Breast epithelium (tissue), 4 donors: ENCODE measurements at regions not wholly inside any gene's neighbourhood (a gene's known extent, or its start where the extent isn't known, plus 50 kb on each side); places are given as distances from the start of the nearest gene placed in this dataset.

Experiments used
- DNase-seq, 2 donors: peaks; one replicate each; pipeline ENCODE4 v3.0.0-alpha.2; 2019; ENCODE audit warnings: low spot score in 2 of 2
- H3K27ac ChIP-seq, 2 donors: fragments of 200-600 bp; sonication (generic) in 1 of 2; one replicate each; pipeline ENCODE4 v1.5.1; 2016 to 2019; ENCODE audit warnings: mild to moderate bottlenecking in 1 of 2
- H3K27me3 ChIP-seq, 2 donors: fragments of 200-600 bp; sonication (generic) in 1 of 2; one replicate each; pipeline versions ENCODE4 v1.5.1 to v1.6.0; 2017 to 2019; ENCODE audit warnings: control low read depth in 1 of 2, mild to moderate bottlenecking in 1 of 2
- H3K36me3 ChIP-seq: fragments of 200-600 bp; one replicate; pipeline ENCODE4 v1.5.1; 2019
- H3K4me1 ChIP-seq, 2 donors: fragments of 200-600 bp; sonication (generic); one replicate each; pipeline ENCODE4 v1.5.1; 2016 to 2019; ENCODE audit warnings: control low read depth in 1 of 2
- H3K4me3 ChIP-seq, 3 donors: fragments of 200-600 bp; sonication (generic); 1 replicate in 2 of 3; 2 replicates in 1 of 3; pipeline ENCODE4 v1.5.1; 2016 to 2019; ENCODE audit warnings: mild to moderate bottlenecking in 3 of 3, moderate library complexity in 2 of 3
- H3K9me3 ChIP-seq, 2 donors: fragments of 200-600 bp; sonication (generic) in 1 of 2; one replicate each; pipeline ENCODE4 v1.5.1; 2016 to 2019; ENCODE audit warnings: control low read depth in 1 of 2
- POLR2A ChIP-seq: fragments of 450-650 bp; IDR thresholded peaks from one replicate; pipeline ENCODE4 v1.6.1; 2016; ENCODE audit warnings: antibody characterized with exemption, mild to moderate bottlenecking, moderate library complexity
- POLR2AphosphoS5 ChIP-seq, 3 donors: sonication (generic); formaldehyde crosslinking; IDR thresholded peaks; one replicate each; pipeline ENCODE4 v1.6.1; 2017; ENCODE audit warnings: antibody characterized with exemption in 3 of 3
- intact Hi-C: fragments of 100-400 bp; cut with DNase I; formaldehyde crosslinking; loops from one replicate; pipeline ENCODE4 v1.15.1; 2023; ENCODE audit warnings: low total_unique reads
- TF ChIP-seq, protein P1 (sequence below), 3 donors: fragments of 450-650 bp; IDR thresholded peaks; one replicate each; pipeline ENCODE4 v1.5.1; 2016 to 2017; ENCODE audit warnings: antibody characterized with exemption in 3 of 3, mild to moderate bottlenecking in 3 of 3, moderate library complexity in 3 of 3

DNA sequence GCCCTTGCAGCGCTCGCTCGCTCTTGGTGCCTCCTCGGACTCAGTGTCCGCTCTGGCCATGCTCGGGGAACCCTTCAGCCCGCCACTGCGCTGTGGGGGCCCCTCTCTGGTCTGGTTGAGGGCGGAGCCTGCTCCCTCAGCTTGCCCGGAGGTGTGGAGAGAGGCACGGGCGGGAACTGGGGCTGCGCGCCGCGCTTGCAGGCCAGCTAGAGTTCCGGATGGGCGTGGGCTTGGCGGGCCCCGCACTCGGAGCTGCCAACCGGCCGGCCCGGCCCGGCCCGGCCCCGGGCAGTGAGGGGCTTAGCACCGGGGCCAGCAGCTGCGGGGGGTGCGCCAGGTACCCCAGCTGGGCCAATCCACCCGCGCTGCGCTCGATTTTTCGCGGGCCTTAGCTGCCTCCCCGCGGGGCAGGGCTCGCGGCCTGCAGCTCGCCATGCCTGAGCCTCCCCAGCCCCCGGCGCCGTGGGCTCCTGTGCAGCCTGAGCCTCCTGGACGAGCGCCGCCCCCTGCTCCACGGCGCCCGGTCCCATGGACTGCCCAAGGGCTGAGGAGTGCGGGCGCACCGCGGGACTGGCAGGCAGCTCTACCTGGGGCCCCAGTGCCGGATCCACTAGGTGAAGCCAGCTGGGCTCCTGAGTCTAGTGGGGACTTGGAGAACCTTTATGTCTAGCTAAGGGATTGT lies 217.0 kb upstream of the PKN2 start:
- TF ChIP-seq, protein P1, sequence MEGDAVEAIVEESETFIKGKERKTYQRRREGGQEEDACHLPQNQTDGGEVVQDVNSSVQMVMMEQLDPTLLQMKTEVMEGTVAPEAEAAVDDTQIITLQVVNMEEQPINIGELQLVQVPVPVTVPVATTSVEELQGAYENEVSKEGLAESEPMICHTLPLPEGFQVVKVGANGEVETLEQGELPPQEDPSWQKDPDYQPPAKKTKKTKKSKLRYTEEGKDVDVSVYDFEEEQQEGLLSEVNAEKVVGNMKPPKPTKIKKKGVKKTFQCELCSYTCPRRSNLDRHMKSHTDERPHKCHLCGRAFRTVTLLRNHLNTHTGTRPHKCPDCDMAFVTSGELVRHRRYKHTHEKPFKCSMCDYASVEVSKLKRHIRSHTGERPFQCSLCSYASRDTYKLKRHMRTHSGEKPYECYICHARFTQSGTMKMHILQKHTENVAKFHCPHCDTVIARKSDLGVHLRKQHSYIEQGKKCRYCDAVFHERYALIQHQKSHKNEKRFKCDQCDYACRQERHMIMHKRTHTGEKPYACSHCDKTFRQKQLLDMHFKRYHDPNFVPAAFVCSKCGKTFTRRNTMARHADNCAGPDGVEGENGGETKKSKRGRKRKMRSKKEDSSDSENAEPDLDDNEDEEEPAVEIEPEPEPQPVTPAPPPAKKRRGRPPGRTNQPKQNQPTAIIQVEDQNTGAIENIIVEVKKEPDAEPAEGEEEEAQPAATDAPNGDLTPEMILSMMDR (IDR thresholded peaks at IDR 0.05), result no peak
- no peak for TF ChIP-seq POLR2AphosphoS5 (IDR thresholded peaks at IDR 0.05)
- TF ChIP-seq POLR2A, result no peak
- no peaks in the 10 kb centered on the region for H3K36me3 ChIP-seq
- H3K4me3 ChIP-seq, result no peak overlapping the region
- DNase-seq, result no peak
- intact Hi-C loops, result loop anchor here (10.0 kb wide), 1 partner anchor 302 kb away; no protein-coding TSS in a partner anchor
- H3K27ac ChIP-seq, result no peak overlapping the region
- H3K4me1 ChIP-seq, result no peaks in the 10 kb centered on the region
- peaks cover 3 to 8% of the 10 kb centered on the region in 2 donors for H3K9me3 ChIP-seq
- no peaks in the 10 kb centered on the region for H3K27me3 ChIP-seq

GRCh38 chr1:88472298-88472697 lies 211.8 kb upstream of the PKN2 start:
- no peak for DNase-seq
- H3K27ac ChIP-seq, result no peak overlapping the region
- H3K4me3 ChIP-seq, result no peak overlapping the region
- intact Hi-C loops, result no loop called here
- H3K27me3 ChIP-seq, result no peaks in the 10 kb centered on the region
- H3K4me1 ChIP-seq, result no peaks in the 10 kb centered on the region
- no peak for TF ChIP-seq POLR2A
- no peak for TF ChIP-seq POLR2AphosphoS5 (IDR thresholded peaks at IDR 0.05)
- H3K9me3 ChIP-seq, result peaks cover 0 to 1% of the 10 kb centered on the region in 2 donors
- no peaks in the 10 kb centered on the region for H3K36me3 ChIP-seq

- no peaks in the 10 kb centered on the region for H3K4me1 ChIP-seq
- H3K27ac ChIP-seq, result no peak overlapping the region
- H3K27me3 ChIP-seq, result no peaks in the 10 kb centered on the region
- no peaks in the 10 kb centered on the region for H3K36me3 ChIP-seq
- DNase-seq, result no peak
- intact Hi-C loops, result no loop called here
- TF ChIP-seq, protein P1 (IDR thresholded peaks at IDR 0.05), result no peak
- no peak for TF ChIP-seq POLR2A
- TF ChIP-seq POLR2AphosphoS5 (IDR thresholded peaks at IDR 0.05), result no peak
- no peak overlapping the region for H3K4me3 ChIP-seq
- H3K9me3 ChIP-seq, result no peaks in the 10 kb centered on the region
Observed at GRCh38 chr1:88472714-88473113, 211.4 kb upstream of the PKN2 start.

DNA sequence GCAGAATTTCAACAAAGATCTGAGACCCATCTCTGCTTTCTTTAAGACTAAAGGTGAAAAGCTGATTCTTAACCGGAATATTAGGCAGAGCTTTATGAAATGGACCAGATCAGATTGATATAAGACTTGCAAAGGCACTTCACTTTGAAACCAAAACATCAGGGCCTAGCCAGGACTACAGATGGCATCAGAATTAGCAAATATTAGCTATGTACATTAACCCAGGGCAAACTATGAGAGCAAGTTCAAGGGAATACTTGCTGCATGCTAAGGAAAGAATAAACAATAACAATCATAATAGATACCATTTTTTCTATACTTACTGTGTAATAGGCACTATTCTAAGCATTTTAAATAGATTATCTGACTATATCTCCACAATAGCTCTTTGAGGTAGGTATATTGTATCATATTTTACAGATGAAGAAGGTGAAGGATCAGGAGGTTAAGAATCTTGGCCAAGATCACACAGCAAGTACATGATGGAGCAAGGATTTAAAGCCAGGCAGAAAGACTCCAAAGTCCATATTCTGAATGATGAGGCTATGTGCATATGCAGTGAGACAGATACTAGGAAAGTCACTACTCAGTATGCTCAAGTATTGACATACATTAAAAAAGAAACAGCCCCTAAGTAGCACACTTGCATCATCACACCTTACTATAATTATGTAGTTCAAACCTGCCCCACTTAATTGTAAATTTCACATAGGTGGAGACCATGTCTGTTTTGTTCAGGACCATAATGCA lies 209.3 kb upstream of the PKN2 start:
- H3K27me3 ChIP-seq, result no peaks in the 10 kb centered on the region
- no peak overlapping the region for H3K4me3 ChIP-seq
- H3K4me1 ChIP-seq, result no peaks in the 10 kb centered on the region
- H3K9me3 ChIP-seq, result no peaks in the 10 kb centered on the region
- no peak for TF ChIP-seq POLR2AphosphoS5 (IDR thresholded peaks at IDR 0.05)
- TF ChIP-seq, protein P1 (IDR thresholded peaks at IDR 0.05), result no peak
- no peak for TF ChIP-seq POLR2A
- intact Hi-C loops, result no loop called here
- no peaks in the 10 kb centered on the region for H3K36me3 ChIP-seq
- no peak for DNase-seq
- H3K27ac ChIP-seq, result no peak overlapping the region

GRCh38 chr1:88484881-88485280 lies 199.2 kb upstream of the PKN2 start:
- no peak overlapping the region for H3K27ac ChIP-seq
- intact Hi-C loops, result no loop called here
- H3K9me3 ChIP-seq, result no peaks in the 10 kb centered on the region
- no peaks in the 10 kb centered on the region for H3K27me3 ChIP-seq
- no peak overlapping the region for H3K4me3 ChIP-seq
- H3K36me3 ChIP-seq, result no peaks in the 10 kb centered on the region
- TF ChIP-seq POLR2AphosphoS5 (IDR thresholded peaks at IDR 0.05), result no peak
- TF ChIP-seq, protein P1 (IDR thresholded peaks at IDR 0.05), result no peak
- TF ChIP-seq POLR2A, result no peak
- DNase-seq, result no peak
- H3K4me1 ChIP-seq, result no peaks in the 10 kb centered on the region
